HG03460 (cell line): ENCODE measurements at regions not wholly inside any gene's neighbourhood (a gene's known extent, or its start where the extent isn't known, plus 50 kb on each side); places are given as distances from the start of the nearest gene placed in this dataset.
"Not testable (repeated sequence)": the region's sequence is repeated elsewhere in the genome, so short reads cannot be mapped to it uniquely, and the experiment has no call there.

ENCODE experiments used
- ATAC-seq: cut with Tn5 transposase; IDR thresholded peaks from one replicate; pipeline ENCODE4 v1.9.1; 2021; ENCODE audit not compliant: unreplicated experiment

GRCh38 chr3:35200056-35200455 is 439.3 kb upstream of the ARPP21 start:
- ATAC-seq = no peak

GRCh38 chr3:35201211-35201610 is 438.1 kb upstream of the ARPP21 start:
- no peak for ATAC-seq

GRCh38 chr3:35215525-35216500 is 423.5 kb upstream of the ARPP21 start:
- no peak for ATAC-seq

GRCh38 chr3:35216501-35217266 is 422.6 kb upstream of the ARPP21 start:
- ATAC-seq = no peak

GRCh38 chr3:35223632-35224394 is 415.5 kb upstream of the ARPP21 start:
- no peak for ATAC-seq

- ATAC-seq = no peak
These were observed 414.6 kb upstream of the ARPP21 start for GRCh38 chr3:35224565-35225295.

- no peak for ATAC-seq
These were observed 398.1 kb upstream of the ARPP21 start for GRCh38 chr3:35241236-35241635.

- no peak for ATAC-seq
These were observed 384.4 kb upstream of the ARPP21 start for GRCh38 chr3:35254917-35255316.

GRCh38 chr3:35257641-35258040 is 381.7 kb upstream of the ARPP21 start:
- ATAC-seq = no peak

- ATAC-seq = no peak
These were observed 376.9 kb upstream of the ARPP21 start for GRCh38 chr3:35262406-35262805.

- no peak for ATAC-seq
These were observed 375.8 kb upstream of the ARPP21 start for GRCh38 chr3:35263477-35263876.

GRCh38 chr3:35266065-35266464 is 373.3 kb upstream of the ARPP21 start:
- ATAC-seq = not testable (repeated sequence)

GRCh38 chr3:35275768-35276167 is 363.6 kb upstream of the ARPP21 start:
- ATAC-seq = no peak

GRCh38 chr3:35276568-35276967 is 362.8 kb upstream of the ARPP21 start:
- ATAC-seq = no peak

GRCh38 chr3:35291471-35292236 is 347.7 kb upstream of the ARPP21 start:
- ATAC-seq = no peak

GRCh38 chr3:35292568-35292967 is 346.8 kb upstream of the ARPP21 start:
- ATAC-seq = no peak

- no peak for ATAC-seq
These were observed 343.4 kb upstream of the ARPP21 start for GRCh38 chr3:35295906-35296305.

GRCh38 chr3:35296533-35296932 is 342.8 kb upstream of the ARPP21 start:
- ATAC-seq = no peak

GRCh38 chr3:35296944-35297343 is 342.4 kb upstream of the ARPP21 start:
- not testable (repeated sequence) for ATAC-seq

- no peak for ATAC-seq
These were observed 333.9 kb upstream of the ARPP21 start for GRCh38 chr3:35305406-35305805.
